NCI-H2029 (cell line): ENCODE measurements at regions not wholly inside any gene's neighbourhood (a gene's known extent, or its start where the extent isn't known, plus 50 kb on each side); places are given as distances from the start of the nearest gene placed in this dataset.

ENCODE experiments used
- DNase-seq: peaks from one replicate; lab custom pipeline; 2025; lab: John Stamatoyannopoulos, UW

DNA sequence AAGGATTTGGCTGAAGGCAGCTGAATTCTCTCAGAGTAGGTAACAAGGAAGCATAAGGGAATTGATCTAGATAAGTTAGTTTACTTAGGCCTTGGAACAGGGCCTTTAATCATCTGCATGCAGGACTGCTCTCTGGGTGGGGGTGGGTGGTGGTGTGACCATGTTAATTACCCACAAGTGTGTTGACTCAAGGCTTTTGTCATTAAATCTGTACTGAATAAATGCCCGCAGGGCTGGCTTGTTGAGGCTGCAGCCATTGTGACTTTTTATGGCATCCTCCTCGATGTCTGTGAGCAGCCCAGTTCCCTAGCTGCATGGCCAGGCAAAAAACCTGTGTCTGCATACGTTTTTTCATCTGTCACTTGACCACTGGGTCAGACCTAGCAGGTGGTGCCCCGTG, 63.5 kb upstream of the ASCC3 start:
- no peak for DNase-seq

DNA sequence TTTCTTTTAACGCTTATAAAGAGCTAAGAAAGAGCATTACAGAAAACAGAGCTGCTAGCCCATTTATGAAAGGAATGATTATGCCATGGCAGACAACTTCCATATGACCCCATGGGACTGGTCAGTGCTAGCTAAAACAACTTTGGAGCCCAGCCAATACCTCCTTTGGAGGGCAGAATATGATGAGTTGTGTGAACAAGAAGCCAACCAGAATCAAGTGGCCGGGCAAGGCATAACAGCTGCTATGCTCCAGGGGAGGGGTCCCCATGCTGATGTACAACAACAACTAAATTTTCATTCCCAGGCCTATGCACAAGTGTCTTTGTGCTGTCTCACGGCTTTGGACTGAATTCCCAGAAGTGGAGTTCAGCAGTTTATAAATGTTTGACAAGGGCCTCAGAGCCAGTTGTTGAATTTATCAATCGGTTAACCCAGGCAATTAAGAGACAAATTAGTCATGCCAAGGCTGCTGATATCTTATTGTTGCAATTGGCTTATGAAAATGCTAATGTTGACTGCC, 65.0 kb upstream of the ASCC3 start:
- DNase-seq, result no peak

DNA sequence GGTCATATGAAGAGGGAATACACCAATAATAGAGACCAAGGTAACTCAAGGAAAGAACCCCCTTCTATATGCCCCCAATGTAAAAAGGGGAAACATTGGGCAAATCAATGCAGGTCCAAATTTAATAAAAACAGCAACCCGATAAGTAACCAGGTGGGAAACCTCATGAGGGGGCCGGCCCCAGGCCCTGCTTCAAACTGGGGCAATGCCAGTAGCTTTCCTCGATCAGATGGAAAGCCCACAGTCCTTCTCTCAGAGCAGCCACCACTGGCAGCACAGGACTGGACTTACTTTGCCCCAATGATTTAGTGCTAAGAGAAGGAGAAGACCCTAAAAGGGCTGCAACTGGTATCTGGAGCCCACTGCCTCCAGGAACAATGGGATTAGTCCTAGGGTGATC, 65.6 kb upstream of the ASCC3 start:
- no peak for DNase-seq

DNA sequence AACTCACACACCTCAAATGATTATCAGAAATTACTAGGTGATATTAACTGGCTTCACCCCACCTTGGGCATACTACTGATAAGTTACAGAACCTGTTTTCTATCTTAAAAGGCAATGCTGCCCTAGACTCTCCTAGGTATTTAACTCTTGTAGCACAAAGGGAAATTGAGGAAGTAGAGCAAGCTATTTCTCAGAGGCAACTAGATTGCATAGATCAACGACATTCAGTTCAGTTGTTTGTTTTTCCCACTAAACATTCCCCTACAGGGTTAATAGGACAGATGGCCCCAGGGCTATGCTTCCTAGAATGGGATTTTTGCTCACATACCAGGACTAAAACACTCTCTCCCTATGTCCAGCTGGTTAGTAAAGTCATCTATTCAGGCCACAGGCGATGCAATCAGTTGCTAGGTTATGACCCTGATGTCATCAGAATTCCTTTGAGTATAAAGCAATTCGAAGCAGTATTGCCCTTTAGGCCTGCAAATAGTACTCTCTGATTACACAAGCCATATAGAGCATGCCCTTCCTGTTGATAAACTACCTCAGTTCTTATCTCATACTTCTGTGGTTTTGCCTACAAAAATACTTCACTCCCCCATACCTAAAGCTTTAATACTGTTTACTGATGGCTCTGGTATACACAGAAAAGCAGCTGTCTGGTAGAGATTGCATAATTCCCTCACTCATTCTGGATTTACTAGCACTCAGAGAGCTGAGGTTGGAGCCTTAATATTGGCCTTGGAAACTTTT, 67.4 kb upstream of the ASCC3 start:
- no peak for DNase-seq

DNA sequence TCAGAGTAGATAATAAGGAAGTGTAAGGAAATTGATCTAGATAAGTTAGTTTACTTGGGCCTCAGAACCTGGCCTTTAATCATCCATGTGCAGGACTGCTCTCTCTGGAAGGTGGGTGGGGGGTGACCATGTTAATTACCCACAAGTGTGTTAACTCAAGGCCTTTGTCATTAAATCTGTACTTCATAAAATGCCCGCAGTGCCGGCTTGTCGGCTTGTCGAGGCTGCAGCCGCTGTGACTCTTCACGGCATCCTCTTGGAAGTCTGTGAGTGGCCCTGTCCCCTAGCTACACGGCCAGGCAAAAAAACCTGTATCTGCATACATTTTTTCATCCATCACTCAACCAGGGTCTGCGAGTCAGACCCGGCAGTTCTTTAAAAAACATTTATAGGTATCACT, 70.9 kb upstream of the ASCC3 start:
- no peak for DNase-seq

DNA sequence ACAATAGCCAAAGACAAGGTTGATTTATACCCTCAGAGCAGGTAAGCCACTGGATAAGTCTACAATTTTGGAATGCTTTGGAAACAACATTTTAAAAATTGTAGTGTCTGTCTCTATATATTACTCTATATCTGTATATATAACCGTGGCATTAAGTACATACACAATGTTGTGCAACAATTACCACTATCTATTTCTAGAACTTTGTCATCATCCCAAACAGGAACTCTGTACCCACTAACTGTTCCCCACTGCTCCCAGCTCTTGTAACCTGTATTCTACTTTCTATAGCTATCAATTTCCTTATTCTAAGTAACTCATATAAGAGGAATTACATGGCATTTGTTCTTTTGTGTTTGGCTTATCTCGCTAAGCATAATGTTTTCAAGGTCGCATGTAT, 78.2 kb upstream of the ASCC3 start:
- DNase-seq, result no peak

DNA sequence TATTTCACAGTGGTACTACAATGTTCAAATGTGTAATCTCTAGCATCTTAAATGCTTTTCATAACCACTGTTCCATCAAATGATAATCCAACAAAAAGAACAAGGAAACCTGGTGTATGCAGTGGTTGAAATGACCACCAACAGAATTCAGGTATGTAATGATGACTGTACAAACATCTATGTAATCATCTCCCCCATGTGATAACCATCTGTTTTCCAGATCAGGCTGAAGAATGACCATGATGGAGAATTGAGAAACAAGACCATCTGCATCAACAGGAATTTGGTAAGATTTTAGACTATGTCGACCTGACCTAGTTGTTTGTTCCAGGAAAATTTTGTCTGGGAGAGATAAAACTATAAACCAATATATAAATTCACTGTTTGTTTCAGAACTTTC, 81.3 kb upstream of the ASCC3 start:
- no peak for DNase-seq

DNA sequence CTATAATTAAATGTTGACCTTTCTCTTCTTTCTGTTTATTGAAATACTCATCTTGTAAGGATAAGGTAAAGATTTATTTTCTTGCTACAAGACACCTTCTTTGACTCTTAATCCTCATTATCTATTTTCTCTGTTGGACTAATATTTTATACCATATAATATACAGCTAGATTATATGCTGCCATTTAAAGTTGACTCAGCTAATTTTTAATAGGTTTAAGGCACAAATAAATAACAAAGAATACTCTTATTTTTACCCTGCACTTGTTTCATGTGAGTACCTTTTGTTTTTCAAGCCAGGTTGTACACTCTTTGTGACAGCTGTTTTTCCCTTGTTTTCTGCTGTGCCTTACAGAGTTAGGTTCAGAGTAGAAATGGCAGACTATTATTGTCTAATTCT, 83.9 kb upstream of the ASCC3 start:
- no peak for DNase-seq

DNA sequence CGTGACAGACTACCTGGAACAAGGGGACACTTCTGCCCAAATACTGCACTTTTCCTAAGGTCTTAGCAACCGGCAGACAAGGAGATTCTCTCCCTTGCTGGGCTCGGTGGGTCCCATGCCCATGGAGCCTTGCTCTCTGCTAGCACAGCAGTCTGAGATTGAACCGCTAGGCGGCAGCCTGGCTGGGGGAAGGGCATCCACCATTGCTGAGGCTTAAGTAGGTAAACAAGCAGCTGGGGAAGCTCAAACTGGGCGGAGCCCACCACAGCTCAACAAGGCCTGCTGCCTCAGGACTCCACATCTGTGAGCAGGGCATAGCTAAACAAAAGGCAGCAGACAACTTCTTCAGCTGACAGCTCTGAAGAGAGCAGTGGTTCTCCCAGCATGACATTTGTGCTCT, 87.8 kb upstream of the ASCC3 start:
- no peak for DNase-seq

DNA sequence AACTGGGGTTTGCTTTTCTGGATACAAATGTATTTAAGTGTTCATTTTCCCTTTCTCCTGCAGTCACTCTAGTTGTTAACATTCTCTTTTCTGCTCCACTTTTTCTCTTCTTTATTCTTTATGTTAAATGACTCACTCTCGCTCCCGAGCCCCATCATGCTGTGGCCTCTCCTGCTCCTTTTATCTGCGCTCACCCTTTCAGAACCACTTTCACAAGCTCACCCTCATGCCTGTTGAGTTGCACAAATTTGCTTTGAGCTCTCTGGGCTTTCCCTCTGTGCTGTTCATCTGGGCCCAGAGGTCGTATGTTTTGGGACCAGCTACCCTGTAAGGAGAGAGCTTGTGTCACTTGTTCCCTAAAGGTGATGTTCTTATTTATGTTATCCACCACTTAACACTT, 98.1 kb upstream of the ASCC3 start:
- no peak for DNase-seq

DNA sequence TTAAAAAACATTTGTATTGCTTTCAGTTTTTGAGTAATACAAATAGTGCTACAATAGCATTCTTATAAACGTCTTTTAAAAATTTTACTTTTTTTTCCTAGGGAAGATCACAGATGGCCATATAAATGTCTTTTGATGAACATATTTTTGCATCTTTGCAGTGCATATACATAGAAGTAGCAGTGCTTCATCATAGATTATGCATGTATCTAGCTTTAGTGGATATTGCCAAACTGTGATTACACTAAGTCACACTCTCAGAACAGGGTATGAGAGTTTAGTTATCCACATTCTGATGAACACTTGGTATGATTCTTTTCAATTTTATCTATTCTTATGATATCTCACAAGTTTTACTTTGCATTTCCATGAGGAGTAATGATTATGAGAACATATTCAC, 99.8 kb upstream of the ASCC3 start:
- no peak for DNase-seq

DNA sequence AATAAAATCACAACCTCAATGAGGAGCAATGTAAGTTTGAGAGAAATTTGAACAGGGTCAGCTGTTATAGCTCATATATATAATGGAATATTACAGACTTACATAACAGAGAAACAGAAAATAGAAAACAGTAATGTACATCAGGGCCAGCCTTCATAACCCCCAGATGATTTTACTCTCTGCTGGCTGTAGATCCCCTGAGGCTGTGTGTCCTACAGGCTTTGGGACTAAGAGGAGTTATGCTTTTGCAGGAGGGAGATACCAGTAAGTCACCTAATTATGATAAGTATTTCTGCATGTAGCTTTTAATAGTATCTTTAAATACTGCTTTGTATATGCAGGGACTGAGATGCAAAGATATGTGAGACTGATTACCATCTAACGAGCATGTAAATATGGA, 105.8 kb upstream of the ASCC3 start:
- no peak for DNase-seq

DNA sequence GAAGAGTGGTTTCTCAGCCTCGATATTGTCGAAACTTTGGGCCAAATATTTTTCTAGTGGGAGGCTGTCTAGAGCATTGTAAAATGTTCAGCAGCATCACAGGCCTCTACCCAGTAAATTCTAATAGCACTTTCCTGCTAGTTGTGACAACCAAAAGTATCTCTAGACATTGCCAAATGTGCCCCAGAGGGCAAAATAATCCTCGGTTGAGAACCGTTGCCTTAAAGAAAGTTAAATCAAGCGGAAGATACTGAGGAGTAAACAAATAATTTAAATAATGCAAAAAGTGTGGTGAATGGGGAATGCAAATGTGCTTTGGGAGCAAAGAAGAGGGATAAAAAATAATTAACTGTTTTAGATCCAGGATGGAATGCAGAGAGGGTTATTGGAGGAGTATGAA, 106.4 kb upstream of the ASCC3 start:
- no peak for DNase-seq

DNA sequence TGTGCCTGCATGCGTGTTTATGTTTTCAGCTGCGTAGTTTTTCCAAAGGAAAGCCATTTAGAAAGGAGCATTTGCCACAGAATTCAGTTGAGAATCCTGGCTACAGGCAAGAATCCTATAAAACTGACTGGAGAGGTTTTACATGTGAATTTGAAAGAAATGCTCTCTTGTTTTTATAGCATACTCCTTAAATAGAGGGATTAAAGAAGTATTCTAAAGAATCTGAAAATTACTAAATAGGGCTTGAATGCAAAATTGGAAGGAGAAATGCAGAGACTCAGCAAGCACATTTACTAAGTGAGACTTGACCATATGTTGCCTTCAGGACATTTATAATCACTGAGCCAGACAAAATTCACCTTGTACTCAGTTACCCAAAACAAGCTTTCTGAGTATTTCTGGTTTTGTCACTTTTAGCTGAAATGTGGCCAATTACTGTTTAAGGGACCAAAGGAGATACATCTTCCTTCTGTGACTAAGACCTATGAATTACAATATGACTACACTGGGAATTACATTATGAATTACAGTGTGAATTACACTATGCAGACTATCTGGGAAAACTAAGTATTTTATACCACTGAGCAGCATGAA, 107.4 kb upstream of the ASCC3 start:
- no peak for DNase-seq

DNA sequence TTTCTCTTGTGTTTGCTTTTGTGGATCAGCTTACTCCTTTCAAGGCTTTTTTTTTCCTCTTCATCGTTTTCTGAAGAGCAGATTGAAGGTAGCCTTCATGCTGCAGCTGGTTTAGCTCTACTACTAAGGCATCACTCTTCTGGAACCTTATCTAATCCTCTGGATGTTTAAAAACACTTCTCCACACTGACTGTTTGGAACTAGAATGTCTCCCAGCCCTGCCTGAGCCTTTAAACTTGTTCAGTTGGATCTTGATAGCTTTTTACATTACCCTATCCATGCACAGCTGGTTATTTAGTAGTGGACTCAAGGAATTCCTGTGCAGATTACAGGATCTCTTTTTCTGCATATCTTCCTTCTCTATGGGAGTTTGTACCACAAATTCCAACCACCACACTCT, 108.9 kb upstream of the ASCC3 start:
- no peak for DNase-seq

DNA sequence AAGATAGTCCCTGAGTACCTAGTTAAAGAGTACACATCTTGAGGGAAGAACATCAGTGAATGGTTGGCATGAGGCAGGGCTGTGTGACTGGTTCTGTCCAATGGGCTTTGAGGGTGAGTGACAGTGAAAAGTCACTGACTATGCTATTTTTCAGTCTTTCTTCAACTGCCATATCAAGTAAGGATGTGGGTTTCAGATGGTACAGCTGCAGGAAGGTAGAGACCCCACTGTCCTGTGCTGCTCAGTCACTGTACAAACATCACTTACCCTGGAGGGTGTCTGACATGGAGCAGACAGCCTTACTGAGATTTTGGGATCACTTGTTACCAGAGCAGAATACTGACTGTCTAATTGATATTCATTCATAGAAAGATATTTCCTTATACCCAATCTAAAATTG, 115.3 kb upstream of the ASCC3 start:
- DNase-seq, result no peak

DNA sequence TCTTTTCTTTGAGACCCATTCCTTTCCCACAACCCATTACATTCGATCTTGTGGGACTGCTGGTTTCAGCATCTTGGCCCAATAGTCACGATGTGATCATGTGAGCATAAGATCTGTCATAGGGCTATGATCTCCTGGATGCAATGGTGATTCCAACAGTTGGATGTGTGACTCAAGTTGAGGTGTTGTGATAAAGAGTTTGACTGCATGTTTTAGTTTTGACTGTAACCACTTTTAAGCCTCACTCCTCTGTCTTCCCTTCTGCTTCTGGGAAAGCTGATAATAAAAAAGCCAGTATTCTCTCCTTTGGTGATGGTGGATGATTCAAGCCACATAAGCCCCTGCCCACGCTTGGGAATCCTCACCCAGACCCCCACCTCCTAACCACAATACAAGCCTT, 117.0 kb upstream of the ASCC3 start:
- no peak for DNase-seq

DNA sequence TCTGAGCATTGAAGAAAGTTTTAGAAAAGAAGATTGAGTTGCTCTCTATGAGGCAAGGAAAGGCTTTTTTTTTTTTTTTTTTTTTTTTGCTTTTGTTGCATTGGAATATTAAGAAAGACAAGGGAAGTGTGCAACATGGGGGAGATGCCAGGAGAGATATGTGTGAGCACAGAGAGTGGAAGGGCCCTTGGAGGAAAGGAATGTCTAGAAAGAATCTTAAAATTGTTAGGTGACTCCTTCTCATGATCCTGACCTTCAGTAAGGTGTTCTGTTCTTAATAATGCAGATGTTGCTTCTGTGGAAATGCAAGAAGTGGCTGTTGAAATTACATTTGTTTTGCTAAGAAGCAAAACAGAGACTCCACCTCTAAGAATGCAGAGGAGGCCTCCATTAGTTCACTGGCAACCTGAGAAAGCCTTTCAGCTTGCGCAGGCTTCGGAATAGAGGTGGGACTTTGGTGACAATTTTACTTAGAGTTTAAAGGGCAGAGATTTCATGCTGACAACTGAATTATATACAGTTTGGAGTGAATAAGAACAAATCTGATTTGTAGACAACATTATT, 118.0 kb upstream of the ASCC3 start:
- no peak for DNase-seq

DNA sequence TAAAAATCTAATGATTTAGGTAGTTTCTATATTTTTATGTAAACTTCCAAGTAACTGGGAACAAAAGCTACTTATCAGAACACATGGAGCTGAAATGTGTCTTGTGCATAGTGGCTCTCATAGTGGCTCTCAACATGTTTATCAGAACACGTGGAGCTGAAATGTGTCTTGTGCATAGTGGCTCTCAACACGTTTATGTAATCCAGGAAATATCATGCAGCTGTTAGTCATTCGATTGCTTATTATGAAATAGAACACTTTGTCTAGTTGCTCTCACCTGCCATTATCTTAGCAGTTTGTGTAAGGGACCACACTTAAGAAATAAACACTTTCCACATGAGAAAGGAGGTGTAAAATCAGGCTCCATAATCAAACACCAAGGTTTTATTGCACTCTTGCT, 119.2 kb upstream of the ASCC3 start:
- peak; percentile 87 for DNase-seq

DNA sequence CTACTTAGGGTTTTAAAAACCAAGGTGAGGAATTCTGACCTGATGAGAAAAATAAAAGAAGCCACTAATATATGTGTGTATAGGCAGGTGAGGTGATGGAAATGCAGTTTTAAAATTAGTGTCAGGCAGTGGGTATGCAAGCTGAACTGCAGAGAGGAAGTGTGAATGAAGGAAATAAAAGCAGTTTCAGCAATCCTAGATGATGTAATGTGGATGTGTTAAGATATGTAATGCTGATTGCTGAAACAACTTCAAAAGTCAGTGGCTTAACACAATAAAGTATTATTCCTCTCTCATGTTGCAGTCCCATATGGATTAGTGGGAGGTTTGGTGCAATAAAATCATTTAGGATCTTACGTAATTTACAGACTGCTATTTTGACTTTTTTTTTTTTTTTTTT, 119.9 kb upstream of the ASCC3 start:
- DNase-seq, result no peak

DNA sequence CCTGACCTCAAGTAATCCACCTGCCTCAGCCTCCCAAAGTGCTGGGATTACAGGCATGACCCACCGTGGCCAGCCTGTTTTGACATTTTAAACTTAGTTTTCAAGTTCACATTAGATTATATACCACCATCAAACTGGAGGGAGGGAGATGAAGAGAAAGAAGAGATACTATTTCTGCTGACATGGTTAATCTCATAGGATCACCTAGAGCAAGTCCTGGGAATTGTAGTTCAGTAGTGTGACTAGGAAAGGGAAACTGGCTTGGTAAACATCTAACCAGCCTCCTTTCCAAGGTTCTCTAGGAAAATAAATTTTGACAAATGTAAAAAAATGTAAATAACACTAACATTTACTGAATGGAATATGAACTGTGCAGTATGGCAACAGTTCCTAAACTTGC, 120.5 kb upstream of the ASCC3 start:
- no peak for DNase-seq

DNA sequence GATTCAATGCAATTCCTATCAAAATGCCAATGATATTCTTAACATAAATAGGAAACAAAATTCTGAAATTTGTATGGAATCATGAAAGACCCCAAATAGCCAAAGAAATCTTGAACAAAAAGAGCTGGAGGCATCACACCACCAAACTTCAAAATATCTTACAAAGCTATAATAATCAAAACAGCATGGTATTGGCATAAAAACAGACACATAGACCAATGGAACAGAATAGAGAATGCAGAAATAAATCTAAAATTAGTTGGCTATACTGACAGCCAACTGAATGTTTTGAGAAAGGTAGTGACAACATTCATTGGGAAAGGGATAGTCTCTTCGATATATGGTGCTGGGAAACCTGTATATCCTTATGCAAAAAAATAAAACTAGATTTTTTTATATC, 121.9 kb upstream of the ASCC3 start:
- DNase-seq, result no peak

DNA sequence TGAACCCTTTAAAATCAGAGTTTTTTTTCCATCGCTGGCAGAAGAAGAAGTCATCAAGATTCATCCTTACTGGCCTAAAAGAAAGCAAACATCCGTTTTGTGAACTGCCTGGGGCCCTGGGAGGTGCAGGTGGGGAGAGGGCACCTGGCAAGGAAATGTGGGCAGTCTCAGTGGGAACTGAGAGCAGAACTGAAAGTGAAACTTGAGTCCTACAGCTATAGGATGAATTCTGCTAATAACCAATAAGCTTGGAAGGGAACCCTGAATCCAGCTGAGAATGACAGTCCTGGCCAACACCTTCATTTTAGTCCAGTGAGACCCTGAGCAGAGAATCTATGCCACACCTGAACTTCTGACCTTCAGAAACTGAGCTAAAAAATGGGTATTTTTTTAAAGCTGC, 130.1 kb upstream of the ASCC3 start:
- DNase-seq, result peak; percentile 34
